Stimulated activated CD4-positive, alpha-beta T cell treated with anti-CD3 and anti-CD28 coated beads, Interleukin-4, amount 100 ng/mL, for 1 hour (primary cell): ENCODE measurements at regions not wholly inside any gene's neighbourhood (a gene's known extent, or its start where the extent isn't known, plus 50 kb on each side); places are given as distances from the start of the nearest gene placed in this dataset.

Experiments used
- DNase-seq: peaks from one replicate; pipeline ENCODE4 v3.0.0-alpha.2; 2020

GRCh38 chr10:35699848-35700486 is 57.9 kb upstream of the FZD8 start:
- no peak for DNase-seq

- DNase-seq: no peak
Measured at GRCh38 chr10:35696392-35697287, 54.5 kb upstream of the FZD8 start.

DNA sequence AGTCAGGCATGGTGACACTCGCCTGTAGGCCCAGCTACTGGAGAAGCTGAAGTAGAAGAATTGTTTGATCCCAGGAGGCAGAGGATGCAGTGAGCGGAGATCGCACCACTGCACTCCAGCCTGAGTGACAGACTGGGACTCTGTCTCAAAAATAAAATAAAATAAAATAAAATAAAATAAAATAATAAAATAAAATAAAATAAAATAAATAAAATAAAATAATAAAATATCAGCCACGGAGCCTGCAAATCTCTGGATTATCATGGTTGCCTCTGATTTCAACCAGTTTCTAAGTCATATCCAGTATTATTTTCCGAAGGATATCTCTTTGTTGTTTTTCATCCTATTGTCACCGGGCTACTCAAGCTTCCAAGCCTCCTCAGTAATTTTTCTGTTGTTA is 51.7 kb upstream of the FZD8 start:
- no peak for DNase-seq
